ENCODE measurements at regions not wholly inside any gene's neighbourhood (a gene's known extent, or its start where the extent isn't known, plus 50 kb on each side); places are given as distances from the start of the nearest gene placed in this dataset.

DNA sequence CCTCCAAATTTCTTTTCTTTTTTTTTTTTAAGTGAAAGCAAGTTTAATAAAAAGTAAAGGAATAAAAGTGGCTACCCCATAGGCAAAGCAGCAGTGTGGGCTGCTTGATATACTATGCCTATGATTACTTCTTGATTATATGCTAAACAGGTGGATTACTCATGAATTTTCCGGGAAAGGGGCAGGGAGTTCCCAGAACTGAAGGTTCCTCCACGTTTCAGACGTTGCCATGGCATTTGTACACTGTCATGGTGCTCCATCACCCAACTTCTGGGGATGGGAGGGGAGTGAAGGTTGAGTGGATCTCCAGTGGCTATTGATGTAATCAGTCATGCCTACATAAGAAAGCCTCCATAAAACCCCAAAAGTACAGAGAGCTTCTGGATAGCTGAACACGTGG, 176.2 kb downstream of the CYP26B1 start (continued):
- TF ChIP-seq, protein P1, sequence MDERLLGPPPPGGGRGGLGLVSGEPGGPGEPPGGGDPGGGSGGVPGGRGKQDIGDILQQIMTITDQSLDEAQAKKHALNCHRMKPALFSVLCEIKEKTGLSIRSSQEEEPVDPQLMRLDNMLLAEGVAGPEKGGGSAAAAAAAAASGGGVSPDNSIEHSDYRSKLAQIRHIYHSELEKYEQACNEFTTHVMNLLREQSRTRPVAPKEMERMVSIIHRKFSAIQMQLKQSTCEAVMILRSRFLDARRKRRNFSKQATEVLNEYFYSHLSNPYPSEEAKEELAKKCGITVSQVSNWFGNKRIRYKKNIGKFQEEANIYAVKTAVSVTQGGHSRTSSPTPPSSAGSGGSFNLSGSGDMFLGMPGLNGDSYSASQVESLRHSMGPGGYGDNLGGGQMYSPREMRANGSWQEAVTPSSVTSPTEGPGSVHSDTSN (CRISPR knock-in tag; IDR thresholded peaks at IDR 0.05; ENCODE audit: low read depth) = no peak
- TF ChIP-seq, protein P1 (tag; conservative IDR thresholded peaks at IDR 0.05; ENCODE audit: low read depth) = peak; percentile 36; the same call in 1 of the 2 replicates
- TF ChIP-seq BMI1 (IDR thresholded peaks at IDR 0.05; ENCODE audit: low read length) (peak; percentile 30; the same call in 1 of the 2 replicates), KLF13 (tag; IDR thresholded peaks at IDR 0.05; ENCODE audit: borderline replicate concordance, low read depth) (no peak), ZNF121 (CRISPR knock-in tag; conservative IDR thresholded peaks at IDR 0.05) (no peak), SMARCB1 (IDR thresholded peaks at IDR 0.05; ENCODE audit: insufficient read length, low read depth) (no peak), ZNF431 (CRISPR knock-in tag; IDR thresholded peaks at IDR 0.05) (no peak), PHB (CRISPR knock-in tag; IDR thresholded peaks at IDR 0.05) (no peak), SMAD3 (CRISPR knock-in tag; conservative IDR thresholded peaks at IDR 0.05) (no peak), U2AF2 (optimal IDR thresholded peaks at IDR 0.05; ENCODE audit: low read depth, low read length) (no peak), SRSF1 (IDR thresholded peaks at IDR 0.05; ENCODE audit: low read depth, low read length) (no peak), NEUROD1 (IDR thresholded peaks at IDR 0.05; ENCODE audit: borderline replicate concordance, low read depth, low read length, partially characterized antibody) (no peak), HCFC1 (IDR thresholded peaks at IDR 0.05; ENCODE audit: low read depth, low read length) (no peak), FOXK2 (conservative IDR thresholded peaks at IDR 0.05 in 1 of 2, IDR thresholded peaks at IDR 0.05 in 1 of 2; ENCODE audit: low read depth in 2 of 2) (no peak), ZNF561 (CRISPR knock-in tag; conservative IDR thresholded peaks at IDR 0.05) (no peak), WHSC1 (IDR thresholded peaks at IDR 0.05; ENCODE audit: low read length) (no peak), FOXJ2 (tag; IDR thresholded peaks at IDR 0.05) (0 out of 2 replicates have a peak, but pooled peaks have one; percentile 28), SPI1 (IDR thresholded peaks at IDR 0.05; ENCODE audit: borderline replicate concordance, low read depth, low read length) (no peak), U2AF1 (optimal IDR thresholded peaks at IDR 0.05; ENCODE audit: low read depth, low read length) (no peak), NFRKB (IDR thresholded peaks at IDR 0.05; ENCODE audit: low read depth) (no peak), SUPT5H (IDR thresholded peaks at IDR 0.05) (no peak), RBM22 (IDR thresholded peaks at IDR 0.05; ENCODE audit: low read depth, low read length, poor library complexity, severe bottlenecking) (no peak)
- TF ChIP-seq, protein P2, sequence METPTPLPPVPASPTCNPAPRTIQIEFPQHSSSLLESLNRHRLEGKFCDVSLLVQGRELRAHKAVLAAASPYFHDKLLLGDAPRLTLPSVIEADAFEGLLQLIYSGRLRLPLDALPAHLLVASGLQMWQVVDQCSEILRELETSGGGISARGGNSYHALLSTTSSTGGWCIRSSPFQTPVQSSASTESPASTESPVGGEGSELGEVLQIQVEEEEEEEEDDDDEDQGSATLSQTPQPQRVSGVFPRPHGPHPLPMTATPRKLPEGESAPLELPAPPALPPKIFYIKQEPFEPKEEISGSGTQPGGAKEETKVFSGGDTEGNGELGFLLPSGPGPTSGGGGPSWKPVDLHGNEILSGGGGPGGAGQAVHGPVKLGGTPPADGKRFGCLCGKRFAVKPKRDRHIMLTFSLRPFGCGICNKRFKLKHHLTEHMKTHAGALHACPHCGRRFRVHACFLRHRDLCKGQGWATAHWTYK (CRISPR knock-in tag; IDR thresholded peaks at IDR 0.05) = no peak
- TF ChIP-seq, protein P3, sequence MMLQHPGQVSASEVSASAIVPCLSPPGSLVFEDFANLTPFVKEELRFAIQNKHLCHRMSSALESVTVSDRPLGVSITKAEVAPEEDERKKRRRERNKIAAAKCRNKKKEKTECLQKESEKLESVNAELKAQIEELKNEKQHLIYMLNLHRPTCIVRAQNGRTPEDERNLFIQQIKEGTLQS (IDR thresholded peaks at IDR 0.05) = peak; percentile 76; the same call in 1 of the 2 replicates
- TF ChIP-seq, protein P3 (CRISPR knock-in tag; conservative IDR thresholded peaks at IDR 0.05) = no peak
- TF ChIP-seq, protein P4, sequence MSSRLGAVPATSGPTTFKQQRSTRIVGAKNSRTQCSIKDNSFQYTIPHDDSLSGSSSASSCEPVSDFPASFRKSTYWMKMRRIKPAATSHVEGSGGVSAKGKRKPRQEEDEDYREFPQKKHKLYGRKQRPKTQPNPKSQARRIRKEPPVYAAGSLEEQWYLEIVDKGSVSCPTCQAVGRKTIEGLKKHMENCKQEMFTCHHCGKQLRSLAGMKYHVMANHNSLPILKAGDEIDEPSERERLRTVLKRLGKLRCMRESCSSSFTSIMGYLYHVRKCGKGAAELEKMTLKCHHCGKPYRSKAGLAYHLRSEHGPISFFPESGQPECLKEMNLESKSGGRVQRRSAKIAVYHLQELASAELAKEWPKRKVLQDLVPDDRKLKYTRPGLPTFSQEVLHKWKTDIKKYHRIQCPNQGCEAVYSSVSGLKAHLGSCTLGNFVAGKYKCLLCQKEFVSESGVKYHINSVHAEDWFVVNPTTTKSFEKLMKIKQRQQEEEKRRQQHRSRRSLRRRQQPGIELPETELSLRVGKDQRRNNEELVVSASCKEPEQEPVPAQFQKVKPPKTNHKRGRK (tag; IDR thresholded peaks at IDR 0.05) = no peak

All from K562 (cell line).